ENCODE measurements at regions not wholly inside any gene's neighbourhood (a gene's known extent, or its start where the extent isn't known, plus 50 kb on each side); places are given as distances from the start of the nearest gene placed in this dataset.

- ATAC-seq: no peak
Observed at GRCh38 chr9:89554307-89555035, 50.3 kb upstream of the GADD45G start.

DNA sequence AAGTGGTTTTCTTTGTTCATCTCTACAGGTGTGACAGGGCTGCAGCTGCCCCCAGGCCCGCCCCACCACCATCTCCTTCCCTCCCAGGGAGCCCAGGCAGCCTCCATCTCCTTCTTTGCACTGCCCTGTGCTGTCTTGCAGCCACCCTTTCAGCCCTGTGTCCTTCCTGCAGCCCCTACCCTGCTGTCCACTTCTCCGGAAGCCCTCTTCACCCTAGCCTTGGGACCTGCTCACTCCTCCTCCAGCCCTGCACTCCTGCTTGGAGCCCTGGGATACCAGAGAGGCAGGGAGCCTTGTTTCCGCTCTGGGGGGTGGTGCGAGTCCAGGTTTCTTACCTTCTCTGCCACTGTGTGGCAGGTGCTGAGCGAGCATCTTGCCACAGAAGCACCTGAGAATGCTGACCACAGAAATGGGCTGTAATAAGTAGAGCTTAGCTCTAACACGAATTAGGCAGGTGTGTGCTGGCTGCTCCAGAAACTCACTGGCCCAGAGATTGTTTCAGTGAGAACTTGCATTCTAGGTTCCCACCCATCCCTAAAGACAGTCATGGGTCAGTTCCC lies 51.3 kb upstream of the GADD45G start:
- ATAC-seq: no peak

DNA sequence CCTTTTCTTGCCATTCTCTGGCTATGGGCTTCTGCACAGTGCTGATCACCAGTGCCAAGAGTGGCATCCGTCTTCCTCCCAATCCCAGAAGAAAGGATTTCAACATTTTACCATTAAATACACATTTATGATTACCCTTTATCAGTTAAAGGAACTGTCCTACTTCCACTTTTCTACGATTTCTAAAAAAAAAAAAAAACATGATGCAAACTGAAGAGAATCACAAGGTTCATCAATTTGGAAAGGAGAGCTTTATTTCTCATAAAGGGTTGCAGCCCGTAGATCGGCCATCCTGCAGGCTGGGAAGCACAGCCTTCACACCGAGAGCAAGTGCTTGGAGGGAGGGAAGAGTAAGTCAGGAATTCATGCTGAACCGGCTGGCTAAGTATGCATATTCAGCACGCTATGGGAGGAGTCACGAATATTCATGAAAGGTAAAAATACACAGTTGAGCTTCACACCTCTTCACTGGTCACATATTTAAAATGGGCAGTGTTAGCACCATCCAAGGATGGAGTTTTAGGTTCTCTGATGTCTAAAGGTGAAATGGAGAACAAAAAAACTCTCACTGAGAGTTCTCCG lies 52.5 kb upstream of the SEMA4D start:
- no peak for ATAC-seq

DNA sequence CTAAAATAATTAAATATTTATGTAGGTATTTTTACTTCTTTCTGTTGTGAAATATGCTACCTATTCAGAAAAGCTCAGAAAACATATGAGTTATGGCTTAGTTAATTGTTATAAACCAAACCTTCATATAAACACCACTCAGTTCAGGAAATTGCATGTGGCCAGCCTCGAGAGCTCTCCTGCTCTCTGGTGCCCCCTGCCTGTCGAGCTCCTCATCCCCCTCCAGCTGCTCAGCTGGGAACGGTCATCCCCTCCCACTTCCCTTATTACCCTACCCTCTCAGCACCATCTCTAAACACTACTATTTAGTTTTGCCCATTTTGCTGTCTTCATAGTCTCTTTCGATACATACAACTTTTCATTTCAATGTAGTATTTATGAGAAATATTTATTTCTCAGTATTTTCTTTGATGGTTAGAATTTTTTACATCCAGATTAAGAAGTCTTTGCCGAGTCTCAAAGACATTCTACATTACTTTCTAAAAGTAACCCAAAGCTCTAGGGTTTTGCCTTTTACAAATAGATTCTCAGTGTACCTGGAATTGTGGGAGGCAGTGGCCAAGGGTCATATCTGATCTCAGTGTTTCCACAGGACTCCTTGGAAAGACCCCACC lies 51.2 kb upstream of the SEMA4D start:
- ATAC-seq: peak; percentile 87

DNA sequence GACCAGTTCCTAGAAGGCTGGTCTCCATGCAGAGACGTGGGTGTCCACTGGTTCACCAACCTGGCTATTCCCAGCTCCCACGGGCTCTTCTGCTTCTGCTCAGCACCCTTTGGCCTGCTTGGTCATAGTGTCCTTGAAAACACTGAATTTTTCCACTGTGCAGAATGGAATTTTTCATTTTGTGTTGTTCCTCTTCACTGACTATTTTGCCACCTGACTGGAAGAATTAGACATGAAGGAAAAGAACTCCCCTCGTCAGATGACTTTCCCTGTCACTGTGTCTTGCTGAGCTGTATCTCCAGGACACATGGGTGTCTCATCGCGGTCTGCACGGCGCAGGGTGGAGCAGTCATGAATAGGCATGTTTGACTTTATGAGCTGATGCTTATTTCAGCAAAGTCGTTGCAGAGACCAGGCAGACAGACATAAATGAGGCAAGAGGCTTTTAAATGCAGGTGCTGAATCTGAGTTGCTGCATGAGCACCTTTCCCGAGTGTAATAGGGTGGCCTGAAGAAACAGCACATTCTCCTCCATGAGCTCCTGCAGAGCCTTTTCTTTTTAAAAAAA lies 50.2 kb upstream of the SEMA4D start:
- peak; percentile 79 for ATAC-seq
